ENCODE measurements at regions not wholly inside any gene's neighbourhood (a gene's known extent, or its start where the extent isn't known, plus 50 kb on each side); places are given as distances from the start of the nearest gene placed in this dataset.

GRCh38 chr14:86179980-86180379, 650.0 kb downstream of the FLRT2 start (continued):
- TF ChIP-seq ETS1 (IDR thresholded peaks at IDR 0.05) (no peak), JUNB (IDR thresholded peaks at IDR 0.05; ENCODE audit: unreplicated experiment) (no peak), REST (IDR thresholded peaks at IDR 0.05; ENCODE audit: unreplicated experiment) (no peak), ZNF331 (CRISPR knock-in tag; IDR thresholded peaks at IDR 0.05; ENCODE audit: low read depth) (no peak), EZH2 (IDR thresholded peaks at IDR 0.05; ENCODE audit: low read depth, unreplicated experiment) (no peak)

GRCh38 chr14:86168371-86168770, 638.4 kb downstream of the FLRT2 start:
- no peaks in the 10 kb centered on the region for H4K20me1 ChIP-seq (replicated peaks; ENCODE audit: insufficient read depth)
- H3K27ac ChIP-seq (ENCODE audit: low read depth) = no peak overlapping the region
- Mint-ChIP-seq H3K27me3 (ENCODE audit: insufficient read depth, low read depth, poor library complexity) (no peaks in the 10 kb centered on the region), H3K36me3 (ENCODE audit: low read depth) (no peaks in the 10 kb centered on the region), H3K9me3 (no peaks in the 10 kb centered on the region), H3K4me1 (no peaks in the 10 kb centered on the region), H3K27ac (no peak overlapping the region), H3K4me3 (no peak overlapping the region)
- DNase-seq (ENCODE audit: low spot score) = no peak
- H2AFZ ChIP-seq = no peak overlapping the region
- no peaks in the 10 kb centered on the region for H3K79me2 ChIP-seq (replicated peaks; ENCODE audit: insufficient read depth)
- no peak overlapping the region for H3K4me3 ChIP-seq
- H3F3A ChIP-seq (replicated peaks; ENCODE audit: low read depth) = no peaks in the 10 kb centered on the region
- no peak for ATAC-seq
- no peak for TF ChIP-seq JUNB (IDR thresholded peaks at IDR 0.05; ENCODE audit: unreplicated experiment)
- no peak for TF ChIP-seq ZNF331 (CRISPR knock-in tag; IDR thresholded peaks at IDR 0.05; ENCODE audit: low read depth)
- no peak for TF ChIP-seq EZH2phosphoT487 (IDR thresholded peaks at IDR 0.05; ENCODE audit: unreplicated experiment)
- TF ChIP-seq CTCF (conservative IDR thresholded peaks at IDR 0.05; ENCODE audit: low read depth in 2 of 2) = no peak
- TF ChIP-seq ZNF114 (CRISPR knock-in tag; IDR thresholded peaks at IDR 0.05) = no peak
- no peak for TF ChIP-seq CREB1 (CRISPR knock-in tag; IDR thresholded peaks at IDR 0.05; ENCODE audit: low read depth)
- TF ChIP-seq REST (IDR thresholded peaks at IDR 0.05; ENCODE audit: unreplicated experiment) = no peak
- no peak for TF ChIP-seq ETS1 (IDR thresholded peaks at IDR 0.05)
- TF ChIP-seq POLR2AphosphoS5 (IDR thresholded peaks at IDR 0.05; ENCODE audit: low read depth) = no peak
- TF ChIP-seq STAT1 (IDR thresholded peaks at IDR 0.05; ENCODE audit: unreplicated experiment) = no peak
- H3K4me2 ChIP-seq = no peak overlapping the region
- H3K4me1 ChIP-seq (ENCODE audit: insufficient read depth) = no peaks in the 10 kb centered on the region
- no peaks in the 10 kb centered on the region for H3K9me2 ChIP-seq (ENCODE audit: insufficient read depth)
- no peaks in the 10 kb centered on the region for H3K27me3 ChIP-seq (ENCODE audit: insufficient read depth)
- H3K36me3 ChIP-seq (ENCODE audit: insufficient read depth) = no peaks in the 10 kb centered on the region

Measured in GM23338 (cell line).